ENCODE measurements at regions not wholly inside any gene's neighbourhood (a gene's known extent, or its start where the extent isn't known, plus 50 kb on each side); places are given as distances from the start of the nearest gene placed in this dataset.

DNA sequence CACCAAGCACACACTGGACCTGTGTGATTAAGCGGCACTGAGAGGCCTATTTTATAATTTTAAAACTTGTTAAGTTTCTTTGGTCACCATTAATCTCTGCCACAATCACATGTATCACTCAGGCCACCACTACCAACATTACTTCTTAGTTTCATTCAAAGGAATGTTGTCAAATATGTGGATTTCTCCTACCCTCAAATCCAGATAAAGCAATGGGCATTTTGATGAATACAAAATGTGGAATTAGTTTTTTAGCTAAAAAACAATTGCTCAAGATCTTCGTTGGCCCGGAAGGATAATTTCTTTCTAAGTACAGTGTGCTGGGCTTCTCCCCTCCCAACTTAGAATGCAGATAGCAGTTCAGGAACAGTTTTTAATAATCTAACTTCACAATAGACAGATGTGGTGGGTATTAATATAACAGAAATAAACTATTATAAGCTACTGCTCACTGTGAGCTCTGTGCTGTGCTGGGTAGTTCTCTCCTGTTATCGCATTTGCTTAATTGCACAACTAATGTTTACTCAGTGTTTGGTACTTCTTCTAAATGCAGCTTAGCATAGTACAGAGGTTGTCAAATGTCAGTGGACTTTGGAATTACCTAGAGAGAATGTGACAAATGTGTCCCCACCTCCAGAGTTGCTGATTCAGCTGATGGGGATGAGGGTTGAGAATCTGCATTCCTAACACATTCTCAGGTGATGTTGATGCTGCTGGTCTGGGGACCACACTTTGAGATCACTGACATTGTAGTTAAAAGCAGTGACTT lies 266.7 kb upstream of the AMIGO2 start:
- TF ChIP-seq, protein P1, sequence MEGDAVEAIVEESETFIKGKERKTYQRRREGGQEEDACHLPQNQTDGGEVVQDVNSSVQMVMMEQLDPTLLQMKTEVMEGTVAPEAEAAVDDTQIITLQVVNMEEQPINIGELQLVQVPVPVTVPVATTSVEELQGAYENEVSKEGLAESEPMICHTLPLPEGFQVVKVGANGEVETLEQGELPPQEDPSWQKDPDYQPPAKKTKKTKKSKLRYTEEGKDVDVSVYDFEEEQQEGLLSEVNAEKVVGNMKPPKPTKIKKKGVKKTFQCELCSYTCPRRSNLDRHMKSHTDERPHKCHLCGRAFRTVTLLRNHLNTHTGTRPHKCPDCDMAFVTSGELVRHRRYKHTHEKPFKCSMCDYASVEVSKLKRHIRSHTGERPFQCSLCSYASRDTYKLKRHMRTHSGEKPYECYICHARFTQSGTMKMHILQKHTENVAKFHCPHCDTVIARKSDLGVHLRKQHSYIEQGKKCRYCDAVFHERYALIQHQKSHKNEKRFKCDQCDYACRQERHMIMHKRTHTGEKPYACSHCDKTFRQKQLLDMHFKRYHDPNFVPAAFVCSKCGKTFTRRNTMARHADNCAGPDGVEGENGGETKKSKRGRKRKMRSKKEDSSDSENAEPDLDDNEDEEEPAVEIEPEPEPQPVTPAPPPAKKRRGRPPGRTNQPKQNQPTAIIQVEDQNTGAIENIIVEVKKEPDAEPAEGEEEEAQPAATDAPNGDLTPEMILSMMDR (IDR thresholded peaks at IDR 0.05): no peak
- TF ChIP-seq POLR2A (IDR thresholded peaks at IDR 0.05): no peak
